B cell (primary cell): ENCODE measurements at regions not wholly inside any gene's neighbourhood (a gene's known extent, or its start where the extent isn't known, plus 50 kb on each side); places are given as distances from the start of the nearest gene placed in this dataset.
"Not testable (repeated sequence)": the region's sequence is repeated elsewhere in the genome, so short reads cannot be mapped to it uniquely, and the experiment has no call there.

ENCODE experiments used
- CTCF ChIP-seq: fragments of 200-600 bp; IDR thresholded peaks from one replicate; pipeline ENCODE4 v1.8.0; 2022; ENCODE audit warnings: antibody characterized with exemption, mild to moderate bottlenecking
- EZH2 ChIP-seq: IDR thresholded peaks from 2 replicates; pipeline ENCODE4 v1.6.1; 2012; ENCODE audit warnings: borderline replicate concordance, low read depth, mild to moderate bottlenecking, moderate library complexity, low read length; ENCODE audit not compliant: insufficient read depth, poor library complexity, severe bottlenecking

- TF ChIP-seq CTCF, EZH2: not testable (repeated sequence)
Measured at GRCh38 chr7:6924523-6924922, 98.4 kb upstream of the CCZ1B start.
